ENCODE measurements at regions not wholly inside any gene's neighbourhood (a gene's known extent, or its start where the extent isn't known, plus 50 kb on each side); places are given as distances from the start of the nearest gene placed in this dataset.

DNA sequence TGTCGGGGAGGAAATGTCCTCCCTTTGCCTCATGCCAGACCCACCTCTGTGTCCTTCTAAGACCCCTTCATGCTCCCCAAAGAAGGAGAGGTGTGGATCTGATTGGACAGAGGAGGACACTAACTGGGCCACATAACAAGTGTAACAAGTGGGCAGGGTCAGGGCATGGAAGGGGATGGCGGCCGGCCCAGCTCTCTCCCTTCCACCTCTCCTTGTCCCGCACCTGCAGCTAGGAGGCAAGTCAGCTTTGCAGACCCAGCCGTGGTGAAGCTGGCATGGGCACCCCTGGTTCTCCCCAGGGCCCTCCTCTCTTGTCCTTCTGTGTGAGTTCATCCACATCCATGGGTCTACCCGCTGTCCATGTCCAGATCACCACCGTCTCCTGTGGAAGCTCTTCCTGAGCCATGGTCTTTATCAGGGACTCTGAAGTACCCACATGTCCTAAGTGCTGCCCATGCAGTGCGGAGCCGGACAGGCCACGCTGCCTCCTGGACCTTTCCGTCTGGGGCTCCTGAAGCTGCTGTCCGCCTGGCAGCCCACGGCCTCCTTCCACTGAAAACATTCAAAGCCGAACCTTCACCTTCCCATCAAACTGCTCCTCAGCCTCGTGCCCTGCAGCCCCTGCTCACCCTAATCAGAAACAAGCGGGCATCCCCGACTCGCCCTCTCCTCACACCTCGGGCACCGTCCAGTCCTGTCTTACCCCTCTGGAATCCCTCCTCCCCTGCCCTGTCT is 460.5 kb downstream of the PTPRU start:
- H3K27ac Mint-ChIP-seq (ENCODE audit: unreplicated experiment): no peak overlapping the region
- no peaks in the 10 kb centered on the region for H3K36me3 Mint-ChIP-seq (ENCODE audit: low read depth, unreplicated experiment)
- TF ChIP-seq, protein P1, sequence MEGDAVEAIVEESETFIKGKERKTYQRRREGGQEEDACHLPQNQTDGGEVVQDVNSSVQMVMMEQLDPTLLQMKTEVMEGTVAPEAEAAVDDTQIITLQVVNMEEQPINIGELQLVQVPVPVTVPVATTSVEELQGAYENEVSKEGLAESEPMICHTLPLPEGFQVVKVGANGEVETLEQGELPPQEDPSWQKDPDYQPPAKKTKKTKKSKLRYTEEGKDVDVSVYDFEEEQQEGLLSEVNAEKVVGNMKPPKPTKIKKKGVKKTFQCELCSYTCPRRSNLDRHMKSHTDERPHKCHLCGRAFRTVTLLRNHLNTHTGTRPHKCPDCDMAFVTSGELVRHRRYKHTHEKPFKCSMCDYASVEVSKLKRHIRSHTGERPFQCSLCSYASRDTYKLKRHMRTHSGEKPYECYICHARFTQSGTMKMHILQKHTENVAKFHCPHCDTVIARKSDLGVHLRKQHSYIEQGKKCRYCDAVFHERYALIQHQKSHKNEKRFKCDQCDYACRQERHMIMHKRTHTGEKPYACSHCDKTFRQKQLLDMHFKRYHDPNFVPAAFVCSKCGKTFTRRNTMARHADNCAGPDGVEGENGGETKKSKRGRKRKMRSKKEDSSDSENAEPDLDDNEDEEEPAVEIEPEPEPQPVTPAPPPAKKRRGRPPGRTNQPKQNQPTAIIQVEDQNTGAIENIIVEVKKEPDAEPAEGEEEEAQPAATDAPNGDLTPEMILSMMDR (IDR thresholded peaks at IDR 0.05; ENCODE audit: unreplicated experiment): no peak
- no peak for DNase-seq (ENCODE audit: low spot score)
- no peaks in the 10 kb centered on the region for H3K4me1 Mint-ChIP-seq (ENCODE audit: unreplicated experiment)
- H3K9me3 Mint-ChIP-seq (ENCODE audit: unreplicated experiment): no peaks in the 10 kb centered on the region
- H3K27me3 Mint-ChIP-seq (ENCODE audit: unreplicated experiment): peaks cover 2% of the 10 kb centered on the region
- no peak overlapping the region for H3K4me3 Mint-ChIP-seq (ENCODE audit: unreplicated experiment)

DNA sequence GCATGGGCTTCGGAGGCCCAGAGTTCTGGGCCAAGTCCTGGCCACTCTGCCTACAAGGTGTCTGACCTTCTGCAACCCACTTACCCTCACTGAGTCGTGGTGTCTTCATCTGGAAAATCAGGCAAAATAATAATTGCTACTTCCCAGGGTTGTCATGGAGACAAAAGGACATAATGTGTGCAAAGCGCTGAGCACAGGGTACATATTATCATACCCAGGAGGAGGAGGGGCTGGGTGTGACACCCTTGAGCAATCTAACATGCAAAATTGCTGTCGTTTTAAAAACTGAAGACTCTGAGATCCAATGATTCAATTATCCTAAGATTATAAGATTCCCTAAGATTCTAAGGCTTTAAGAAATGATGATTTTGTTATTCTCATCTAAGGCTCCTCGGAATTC is 459.5 kb downstream of the PTPRU start:
- no peaks in the 10 kb centered on the region for H3K9me3 Mint-ChIP-seq (ENCODE audit: unreplicated experiment)
- no peak overlapping the region for H3K4me3 Mint-ChIP-seq (ENCODE audit: unreplicated experiment)
- no peaks in the 10 kb centered on the region for H3K4me1 Mint-ChIP-seq (ENCODE audit: unreplicated experiment)
- H3K27ac Mint-ChIP-seq (ENCODE audit: unreplicated experiment): no peak overlapping the region
- TF ChIP-seq, protein P1 (IDR thresholded peaks at IDR 0.05; ENCODE audit: unreplicated experiment): no peak
- H3K27me3 Mint-ChIP-seq (ENCODE audit: unreplicated experiment): peaks cover 2% of the 10 kb centered on the region
- H3K36me3 Mint-ChIP-seq (ENCODE audit: low read depth, unreplicated experiment): no peaks in the 10 kb centered on the region
- no peak for DNase-seq (ENCODE audit: low spot score)

DNA sequence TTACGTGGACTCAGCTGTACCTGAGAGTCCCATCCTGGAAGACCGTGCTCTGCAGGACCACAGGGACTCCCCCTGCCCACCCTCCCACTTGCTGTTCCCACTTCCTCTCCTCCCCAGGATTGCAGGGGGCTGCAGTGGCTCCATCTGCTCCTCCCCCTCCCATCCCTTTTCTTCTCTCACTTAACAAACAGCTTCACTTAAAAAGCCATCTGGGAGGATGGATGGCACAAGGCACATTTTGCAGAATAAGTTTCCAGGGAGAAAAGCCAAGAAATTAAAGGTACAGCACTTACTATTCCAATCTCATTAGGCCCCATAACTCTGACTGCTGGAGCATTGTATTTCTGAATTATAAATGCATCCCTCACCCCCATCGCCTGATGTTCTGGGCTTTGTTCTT is 458.7 kb downstream of the PTPRU start:
- H3K36me3 Mint-ChIP-seq (ENCODE audit: low read depth, unreplicated experiment): no peaks in the 10 kb centered on the region

DNA sequence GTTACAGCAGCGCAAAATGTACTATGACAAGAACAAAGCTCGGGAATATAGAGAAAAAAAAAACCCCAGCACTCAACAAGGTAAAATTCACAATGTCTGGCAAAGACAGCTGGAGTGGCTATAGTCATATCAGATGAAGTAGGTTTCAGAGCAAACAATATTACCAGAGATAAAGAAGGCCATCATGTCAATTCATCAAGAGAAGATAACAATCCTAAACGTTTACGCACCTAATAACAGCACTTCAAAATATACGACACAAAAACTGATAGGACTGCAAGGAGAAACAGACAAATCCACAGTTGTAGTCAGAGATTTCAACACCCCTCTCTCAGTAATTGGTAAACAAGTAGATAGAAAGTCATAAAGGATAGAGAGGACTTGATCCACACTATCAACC is 455.2 kb downstream of the PTPRU start:
- Mint-ChIP-seq H3K4me3 (ENCODE audit: unreplicated experiment) (no peak overlapping the region), H3K36me3 (ENCODE audit: low read depth, unreplicated experiment) (no peaks in the 10 kb centered on the region), H3K4me1 (ENCODE audit: unreplicated experiment) (peaks cover 12% of the 10 kb centered on the region), H3K9me3 (ENCODE audit: unreplicated experiment) (no peaks in the 10 kb centered on the region), H3K27ac (ENCODE audit: unreplicated experiment) (no peak overlapping the region), H3K27me3 (ENCODE audit: unreplicated experiment) (peaks cover 1% of the 10 kb centered on the region)
- DNase-seq (ENCODE audit: low spot score): no peak
- TF ChIP-seq, protein P1 (IDR thresholded peaks at IDR 0.05; ENCODE audit: unreplicated experiment): no peak

More for the DNA sequence above, 458.7 kb downstream of the PTPRU start:
- DNase-seq (ENCODE audit: low spot score): no peak
- Mint-ChIP-seq H3K9me3 (ENCODE audit: unreplicated experiment) (no peaks in the 10 kb centered on the region), H3K4me1 (ENCODE audit: unreplicated experiment) (no peaks in the 10 kb centered on the region), H3K4me3 (ENCODE audit: unreplicated experiment) (no peak overlapping the region), H3K27ac (ENCODE audit: unreplicated experiment) (no peak overlapping the region), H3K27me3 (ENCODE audit: unreplicated experiment) (peaks cover 2% of the 10 kb centered on the region)
- TF ChIP-seq, protein P1 (IDR thresholded peaks at IDR 0.05; ENCODE audit: unreplicated experiment): no peak

DNA sequence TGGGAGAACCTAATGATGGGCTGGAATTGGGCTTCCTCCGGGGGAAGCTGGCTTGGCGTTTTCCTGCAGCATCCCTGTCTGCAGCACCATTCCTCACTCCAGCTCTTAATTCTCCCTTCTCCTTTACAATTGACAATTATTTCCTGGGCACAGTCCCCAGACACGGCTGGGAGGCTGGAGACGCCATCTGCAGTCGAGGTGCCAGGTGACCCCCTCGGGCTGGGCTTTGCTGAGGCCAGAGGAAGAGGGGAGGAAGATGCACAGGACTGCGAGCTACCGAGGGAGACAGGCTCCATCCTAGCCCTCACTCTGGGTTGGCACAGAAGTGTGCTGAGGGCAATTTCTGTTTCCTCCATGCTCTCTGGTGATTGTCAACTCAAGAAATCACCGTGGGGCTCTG is 453.8 kb downstream of the PTPRU start:
- H3K27me3 Mint-ChIP-seq (ENCODE audit: unreplicated experiment): peaks cover 1% of the 10 kb centered on the region
- H3K27ac Mint-ChIP-seq (ENCODE audit: unreplicated experiment): no peak overlapping the region
- H3K4me3 Mint-ChIP-seq (ENCODE audit: unreplicated experiment): no peak overlapping the region

More for the DNA sequence above, 453.8 kb downstream of the PTPRU start:
- Mint-ChIP-seq H3K36me3 (ENCODE audit: low read depth, unreplicated experiment) (no peaks in the 10 kb centered on the region), H3K9me3 (ENCODE audit: unreplicated experiment) (no peaks in the 10 kb centered on the region), H3K4me1 (ENCODE audit: unreplicated experiment) (peaks cover 12% of the 10 kb centered on the region)
- TF ChIP-seq, protein P1 (IDR thresholded peaks at IDR 0.05; ENCODE audit: unreplicated experiment): no peak
- DNase-seq (ENCODE audit: low spot score): no peak

Data from endothelial cell (in vitro differentiated cells).